ENCODE measurements at regions not wholly inside any gene's neighbourhood (a gene's known extent, or its start where the extent isn't known, plus 50 kb on each side); places are given as distances from the start of the nearest gene placed in this dataset.

GRCh38 chr15:45842151-45842550, 207.3 kb downstream of the SQOR start:
- TF ChIP-seq POLR2A (IDR thresholded peaks at IDR 0.05; ENCODE audit: low read depth, low read length) (no peak), TAF1 (IDR thresholded peaks at IDR 0.05; ENCODE audit: borderline replicate concordance, low read depth, low read length) (no peak)

All from GM12892 (cell line).